ENCODE measurements at regions not wholly inside any gene's neighbourhood (a gene's known extent, or its start where the extent isn't known, plus 50 kb on each side); places are given as distances from the start of the nearest gene placed in this dataset.

DNA sequence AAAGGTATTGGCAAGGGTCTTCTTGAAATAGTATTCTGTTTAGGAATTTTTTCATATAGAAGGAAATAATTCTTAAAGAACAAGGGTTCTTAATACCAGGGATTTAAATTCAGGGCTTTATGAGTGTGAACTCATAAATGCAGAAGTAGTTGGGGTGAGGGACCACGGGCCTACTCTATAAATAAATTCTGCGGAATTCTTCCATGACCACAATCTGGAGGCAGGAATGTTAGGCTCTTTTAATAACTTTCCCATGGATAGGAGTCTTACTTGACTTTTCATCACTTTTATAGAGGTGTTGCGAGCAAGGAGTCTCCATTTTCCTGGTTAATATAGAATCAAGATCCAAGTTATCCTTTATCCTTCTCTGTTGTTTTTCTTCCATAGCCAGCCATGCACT is 76.7 kb upstream of the SLC4A4 start:
- Mint-ChIP-seq H3K27ac (ENCODE audit: unreplicated experiment) (no peak overlapping the region), H3K27me3 (ENCODE audit: unreplicated experiment) (peaks cover 3% of the 10 kb centered on the region), H3K9me3 (ENCODE audit: unreplicated experiment) (no peaks in the 10 kb centered on the region), H3K4me1 (ENCODE audit: unreplicated experiment) (peaks cover 19% of the 10 kb centered on the region), H3K36me3 (ENCODE audit: low read depth, unreplicated experiment) (no peaks in the 10 kb centered on the region), H3K4me3 (ENCODE audit: unreplicated experiment) (no peak overlapping the region)
- TF ChIP-seq, protein P1, sequence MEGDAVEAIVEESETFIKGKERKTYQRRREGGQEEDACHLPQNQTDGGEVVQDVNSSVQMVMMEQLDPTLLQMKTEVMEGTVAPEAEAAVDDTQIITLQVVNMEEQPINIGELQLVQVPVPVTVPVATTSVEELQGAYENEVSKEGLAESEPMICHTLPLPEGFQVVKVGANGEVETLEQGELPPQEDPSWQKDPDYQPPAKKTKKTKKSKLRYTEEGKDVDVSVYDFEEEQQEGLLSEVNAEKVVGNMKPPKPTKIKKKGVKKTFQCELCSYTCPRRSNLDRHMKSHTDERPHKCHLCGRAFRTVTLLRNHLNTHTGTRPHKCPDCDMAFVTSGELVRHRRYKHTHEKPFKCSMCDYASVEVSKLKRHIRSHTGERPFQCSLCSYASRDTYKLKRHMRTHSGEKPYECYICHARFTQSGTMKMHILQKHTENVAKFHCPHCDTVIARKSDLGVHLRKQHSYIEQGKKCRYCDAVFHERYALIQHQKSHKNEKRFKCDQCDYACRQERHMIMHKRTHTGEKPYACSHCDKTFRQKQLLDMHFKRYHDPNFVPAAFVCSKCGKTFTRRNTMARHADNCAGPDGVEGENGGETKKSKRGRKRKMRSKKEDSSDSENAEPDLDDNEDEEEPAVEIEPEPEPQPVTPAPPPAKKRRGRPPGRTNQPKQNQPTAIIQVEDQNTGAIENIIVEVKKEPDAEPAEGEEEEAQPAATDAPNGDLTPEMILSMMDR (IDR thresholded peaks at IDR 0.05; ENCODE audit: unreplicated experiment) = no peak
- no peak for DNase-seq (ENCODE audit: low spot score)

GRCh38 chr4:71266090-71266794 is 72.6 kb upstream of the SLC4A4 start:
- peaks cover 11% of the 10 kb centered on the region for H3K4me1 Mint-ChIP-seq (ENCODE audit: unreplicated experiment)
- H3K27me3 Mint-ChIP-seq (ENCODE audit: unreplicated experiment) = peaks cover 1% of the 10 kb centered on the region
- no peaks in the 10 kb centered on the region for H3K9me3 Mint-ChIP-seq (ENCODE audit: unreplicated experiment)
- H3K36me3 Mint-ChIP-seq (ENCODE audit: low read depth, unreplicated experiment) = no peaks in the 10 kb centered on the region
- TF ChIP-seq, protein P1 (IDR thresholded peaks at IDR 0.05; ENCODE audit: unreplicated experiment) = no peak
- H3K27ac Mint-ChIP-seq (ENCODE audit: unreplicated experiment) = no peak overlapping the region
- no peak overlapping the region for H3K4me3 Mint-ChIP-seq (ENCODE audit: unreplicated experiment)
- DNase-seq (ENCODE audit: low spot score) = no peak

- Mint-ChIP-seq H3K27ac (ENCODE audit: unreplicated experiment) (no peak overlapping the region), H3K9me3 (ENCODE audit: unreplicated experiment) (no peaks in the 10 kb centered on the region), H3K4me1 (ENCODE audit: unreplicated experiment) (peaks cover 5% of the 10 kb centered on the region), H3K4me3 (ENCODE audit: unreplicated experiment) (no peak overlapping the region), H3K27me3 (ENCODE audit: unreplicated experiment) (no peaks in the 10 kb centered on the region), H3K36me3 (ENCODE audit: low read depth, unreplicated experiment) (no peaks in the 10 kb centered on the region)
- TF ChIP-seq, protein P1 (IDR thresholded peaks at IDR 0.05; ENCODE audit: unreplicated experiment) = no peak
- no peak for DNase-seq (ENCODE audit: low spot score)
These were observed 71.6 kb upstream of the SLC4A4 start for GRCh38 chr4:71267244-71267643.

GRCh38 chr4:71268166-71268565 is 70.7 kb upstream of the SLC4A4 start:
- DNase-seq (ENCODE audit: low spot score) = no peak
- H3K9me3 Mint-ChIP-seq (ENCODE audit: unreplicated experiment) = no peaks in the 10 kb centered on the region
- no peak overlapping the region for H3K27ac Mint-ChIP-seq (ENCODE audit: unreplicated experiment)
- TF ChIP-seq, protein P1 (IDR thresholded peaks at IDR 0.05; ENCODE audit: unreplicated experiment) = no peak
- H3K4me3 Mint-ChIP-seq (ENCODE audit: unreplicated experiment) = no peak overlapping the region
- no peaks in the 10 kb centered on the region for H3K36me3 Mint-ChIP-seq (ENCODE audit: low read depth, unreplicated experiment)
- H3K27me3 Mint-ChIP-seq (ENCODE audit: unreplicated experiment) = no peaks in the 10 kb centered on the region
- no peaks in the 10 kb centered on the region for H3K4me1 Mint-ChIP-seq (ENCODE audit: unreplicated experiment)

- no peaks in the 10 kb centered on the region for H3K9me3 Mint-ChIP-seq (ENCODE audit: unreplicated experiment)
- no peaks in the 10 kb centered on the region for H3K27me3 Mint-ChIP-seq (ENCODE audit: unreplicated experiment)
- TF ChIP-seq, protein P1 (IDR thresholded peaks at IDR 0.05; ENCODE audit: unreplicated experiment) = no peak
- H3K27ac Mint-ChIP-seq (ENCODE audit: unreplicated experiment) = no peak overlapping the region
- no peak overlapping the region for H3K4me3 Mint-ChIP-seq (ENCODE audit: unreplicated experiment)
- H3K36me3 Mint-ChIP-seq (ENCODE audit: low read depth, unreplicated experiment) = no peaks in the 10 kb centered on the region
- no peak for DNase-seq (ENCODE audit: low spot score)
- H3K4me1 Mint-ChIP-seq (ENCODE audit: unreplicated experiment) = peaks cover 3% of the 10 kb centered on the region
These were observed 69.6 kb upstream of the SLC4A4 start for GRCh38 chr4:71269233-71269632.

Data from endothelial cell (in vitro differentiated cells).